SK-N-SH (cell line): ENCODE measurements at regions not wholly inside any gene's neighbourhood (a gene's known extent, or its start where the extent isn't known, plus 50 kb on each side); places are given as distances from the start of the nearest gene placed in this dataset.

Experiments
- CTCF ChIA-PET: fragments of 300-600, 350-600 bp; formaldehyde crosslinking; extraction: SDS; loops from one replicate; lab custom pipeline; 2021; lab: Yijun Ruan, JAX
- POLR2A ChIA-PET: fragments of 350-600 bp; sonication (Branson Sonifier 250); formaldehyde crosslinking; extraction: SDS; loops from one replicate; lab custom pipeline; 2020; ENCODE audit warnings: antibody characterized with exemption, inconsistent platforms; lab: Yijun Ruan, JAX
- DNase-seq: peaks from one replicate; pipeline ENCODE4 v3.0.0; 2012
- H2AFZ ChIP-seq: fragments of 200-600 bp; sonication (generic); 2 replicates; pipeline ENCODE4 v1.8.1; 2016; ENCODE audit warnings: antibody characterized with exemption, mild to moderate bottlenecking, low read depth
- H3F3A ChIP-seq: fragments of 200-600 bp; sonication (generic); replicated peaks from 2 replicates; pipeline ENCODE3; 2016; ENCODE audit warnings: antibody characterized with exemption, mild to moderate bottlenecking; ENCODE audit not compliant: insufficient read depth
- H3K27ac ChIP-seq, 2 experiments: fragments of 200-500 bp in 1 of 2; fragments of 200-600 bp in 1 of 2; sonication (Bioruptor generic) in 1 of 2; sonication (generic), shearing (Covaris generic) in 1 of 2; 2 replicates each; pipeline versions ENCODE4 v1.5.1 to v1.6.1; 2014 to 2016; ENCODE audit warnings: low read depth in 2 of 2, inconsistent platforms in 1 of 2, low read length in 1 of 2, mild to moderate bottlenecking in 1 of 2, mixed read lengths in 1 of 2
- H3K27me3 ChIP-seq: fragments of 200-600 bp; sonication (generic), shearing (Covaris generic); 2 replicates; pipeline ENCODE4 v1.6.1; 2016; ENCODE audit warnings: mixed run types; ENCODE audit not compliant: insufficient read depth
- H3K36me3 ChIP-seq, 2 experiments: fragments of 200-500 bp in 1 of 2; fragments of 200-600 bp in 1 of 2; sonication (Bioruptor generic) in 1 of 2; sonication (generic) in 1 of 2; replicated peaks in 1 of 2; 2 replicates each; pipeline versions ENCODE3 to v1.5.1; 2014 to 2016; ENCODE audit warnings: low read length in 1 of 2, mild to moderate bottlenecking in 1 of 2; ENCODE audit not compliant: insufficient read depth in 2 of 2, control insufficient read depth in 1 of 2
- H3K4me1 ChIP-seq, 2 experiments: fragments of 200-500 bp in 1 of 2; fragments of 200-600 bp in 1 of 2; sonication (Bioruptor generic) in 1 of 2; sonication (generic), shearing (Covaris generic) in 1 of 2; 2 replicates each; pipeline versions ENCODE4 v1.5.1 to v1.6.1; 2014 to 2016; ENCODE audit warnings: low read depth in 1 of 2, low read length in 1 of 2, mixed run types in 1 of 2; ENCODE audit not compliant: insufficient read depth in 2 of 2, control insufficient read depth in 1 of 2
- H3K4me2 ChIP-seq: fragments of 200-600 bp; sonication (generic), shearing (Covaris generic); 2 replicates; pipeline ENCODE4 v1.6.1; 2017; ENCODE audit warnings: mixed run types
- H3K4me3 ChIP-seq, 2 experiments: fragments of 200-500 bp in 1 of 2; fragments of 200-600 bp in 1 of 2; sonication (Bioruptor generic) in 1 of 2; sonication (generic), shearing (Covaris generic) in 1 of 2; 2 replicates each; pipeline versions ENCODE4 v1.5.1 to v1.8.1; 2014 to 2016; ENCODE audit warnings: low read depth in 2 of 2, inconsistent platforms in 1 of 2, low read length in 1 of 2, mild to moderate bottlenecking in 1 of 2, mixed read lengths in 1 of 2, moderate library complexity in 1 of 2
- H3K79me2 ChIP-seq: fragments of 200-600 bp; sonication (generic); 2 replicates; pipeline ENCODE4 v1.8.1; 2017; ENCODE audit warnings: mild to moderate bottlenecking; ENCODE audit not compliant: insufficient read depth
- H3K9ac ChIP-seq: fragments of 200-600 bp; sonication (generic); 2 replicates; pipeline ENCODE4 v1.6.1; 2017; ENCODE audit warnings: mixed run types
- H3K9me2 ChIP-seq: fragments of 200-600 bp; sonication (generic); 2 replicates; pipeline ENCODE4 v1.6.1; 2017; ENCODE audit warnings: mixed run types
- H3K9me3 ChIP-seq: fragments of 200-600 bp; sonication (generic); 2 replicates; pipeline ENCODE4 v1.6.1; 2017; ENCODE audit warnings: mixed run types, mild to moderate bottlenecking, moderate library complexity
- H4K20me1 ChIP-seq: fragments of 200-600 bp; sonication (generic); 2 replicates; pipeline ENCODE4 v1.6.1; 2017; ENCODE audit warnings: mild to moderate bottlenecking, mixed run types; ENCODE audit not compliant: insufficient read depth
- ELF1 ChIP-seq: IDR thresholded peaks from 2 replicates; pipeline ENCODE4 v1.4.0; 2012
- EP300 ChIP-seq, 2 experiments: IDR thresholded peaks; 2 replicates each; pipeline versions ENCODE4 v1.4.0 to v1.6.1; 2012; ENCODE audit warnings: borderline replicate concordance in 1 of 2, low read depth in 1 of 2, low read length in 1 of 2
- EZH2phosphoT487 ChIP-seq: fragments of 200-600 bp; sonication (generic); IDR thresholded peaks from 2 replicates; pipeline ENCODE4 v1.6.1; 2017; ENCODE audit warnings: low read depth, mixed run types, mild to moderate bottlenecking, antibody characterized with exemption, moderate library complexity, borderline replicate concordance
- MEF2A ChIP-seq: IDR thresholded peaks from 2 replicates; pipeline ENCODE4 v1.4.0; 2012; ENCODE audit warnings: low read depth, borderline replicate concordance
- NFIC ChIP-seq: IDR thresholded peaks from 2 replicates; pipeline ENCODE4 v1.4.0; 2012; ENCODE audit warnings: borderline replicate concordance
- NRF1 ChIP-seq: IDR thresholded peaks from 2 replicates; pipeline ENCODE4 v1.6.1; 2012; ENCODE audit warnings: low read depth, mild to moderate bottlenecking, low read length
- POLR2AphosphoS5 ChIP-seq: IDR thresholded peaks from 2 replicates; pipeline ENCODE4 v1.6.1; 2012; ENCODE audit warnings: low read depth, low read length
- RAD21 ChIP-seq: IDR thresholded peaks from 2 replicates; pipeline ENCODE4 v1.6.1; 2012; ENCODE audit warnings: mild to moderate bottlenecking, low read length
- RXRA ChIP-seq: IDR thresholded peaks from 2 replicates; pipeline ENCODE4 v1.4.0; 2012; ENCODE audit warnings: low read depth, mild to moderate bottlenecking, borderline replicate concordance
- TAF1 ChIP-seq: IDR thresholded peaks from 2 replicates; pipeline ENCODE4 v1.6.1; 2012; ENCODE audit warnings: low read depth, mild to moderate bottlenecking, low read length, moderate library complexity, borderline replicate concordance
- TEAD4 ChIP-seq: IDR thresholded peaks from 2 replicates; pipeline ENCODE4 v1.4.0; 2012; ENCODE audit warnings: mild to moderate bottlenecking, borderline replicate concordance; ENCODE audit not compliant: insufficient read depth
- WGBS: methylation state at CpG from one replicate; pipeline ENCODE4 v1.1.6; 2017; ENCODE audit warnings: low lambda C conversion rate; 5-methylcytosine and 5-hydroxymethylcytosine counted together
- TF ChIP-seq, protein P1 (sequence below): IDR thresholded peaks from 2 replicates; pipeline ENCODE4 v1.6.1; 2012; ENCODE audit warnings: mild to moderate bottlenecking, low read depth, low read length, moderate library complexity
- TF ChIP-seq, protein P2 (sequence below): IDR thresholded peaks from 2 replicates; pipeline ENCODE4 v1.4.0; 2012; ENCODE audit warnings: low read depth, borderline replicate concordance
- TF ChIP-seq, protein P3 (sequence below): fragments of 150-350 bp; IDR thresholded peaks from 2 replicates; pipeline ENCODE4 v1.6.1; 2016; ENCODE audit warnings: mild to moderate bottlenecking, low read depth, low read length
- TF ChIP-seq, protein P4 (sequence below): IDR thresholded peaks from 2 replicates; pipeline ENCODE4 v1.4.0; 2012; ENCODE audit warnings: low read depth
- TF ChIP-seq, protein P5 (sequence below): fragments of 200-600 bp; sonication (generic); IDR thresholded peaks from 2 replicates; pipeline ENCODE4 v1.6.1; 2017; ENCODE audit warnings: antibody characterized with exemption, mild to moderate bottlenecking, moderate library complexity
- TF ChIP-seq, protein P6 (sequence below): fragments of 150-350 bp; IDR thresholded peaks from 2 replicates; pipeline ENCODE4 v1.6.1; 2017; ENCODE audit warnings: antibody characterized with exemption, low read length, low read depth, borderline replicate concordance

DNA sequence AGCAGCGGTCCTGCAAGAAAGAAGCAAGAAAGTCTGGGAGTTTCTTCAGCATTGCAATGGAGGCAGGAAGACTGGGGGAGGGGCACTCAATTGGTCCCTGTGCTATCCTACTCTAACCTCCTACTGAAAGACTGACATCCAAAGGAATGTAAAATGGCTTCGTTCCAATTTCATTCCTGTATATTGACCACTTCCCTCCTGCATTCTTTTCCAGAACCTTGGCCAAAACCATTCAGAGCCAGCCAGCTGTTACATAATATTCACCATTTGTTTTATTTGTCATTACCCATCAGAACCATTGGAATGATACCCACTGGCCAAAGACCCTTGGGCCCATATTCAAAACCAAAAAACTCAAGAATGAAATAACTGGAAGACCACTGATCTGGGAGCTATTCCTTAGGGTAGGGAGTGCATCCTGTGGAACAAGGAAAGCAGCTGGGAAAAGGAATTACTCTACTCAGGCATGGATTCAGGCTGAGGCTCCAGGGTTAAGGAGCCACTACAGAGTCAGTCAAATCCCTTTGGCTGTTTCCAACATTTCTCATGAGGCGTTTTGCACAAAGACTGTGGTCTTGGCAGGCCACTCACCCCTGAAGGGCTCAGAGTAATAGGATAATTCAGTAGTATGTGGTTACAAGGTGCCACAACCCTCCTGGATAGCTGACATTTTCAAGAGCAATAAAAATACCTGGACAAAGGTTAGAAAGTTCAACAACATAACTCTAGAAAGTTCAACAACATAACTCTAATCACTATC is 148.7 kb upstream of the SLC1A3 start:
- no peaks in the 10 kb centered on the region for H3K4me1 ChIP-seq
- H2AFZ ChIP-seq = no peak overlapping the region
- no peak overlapping the region for H3K4me3 ChIP-seq
- DNase-seq = no peak
- no peaks in the 10 kb centered on the region for H4K20me1 ChIP-seq
- H3K9ac ChIP-seq = no peak overlapping the region
- ChIA-PET CTCF (no interaction called here), POLR2A (no interaction called here)
- no peaks in the 10 kb centered on the region for H3K36me3 ChIP-seq
- no peaks in the 10 kb centered on the region for H3K9me2 ChIP-seq
- H3K79me2 ChIP-seq = no peaks in the 10 kb centered on the region
- no peaks in the 10 kb centered on the region for H3F3A ChIP-seq
- H3K27ac ChIP-seq = no peak overlapping the region
- H3K27me3 ChIP-seq = peaks cover 15% of the 10 kb centered on the region; the same call in 1 of the 2 replicates
- no peaks in the 10 kb centered on the region for H3K9me3 ChIP-seq
- H3K4me2 ChIP-seq = no peak overlapping the region
- TF ChIP-seq, protein P1, sequence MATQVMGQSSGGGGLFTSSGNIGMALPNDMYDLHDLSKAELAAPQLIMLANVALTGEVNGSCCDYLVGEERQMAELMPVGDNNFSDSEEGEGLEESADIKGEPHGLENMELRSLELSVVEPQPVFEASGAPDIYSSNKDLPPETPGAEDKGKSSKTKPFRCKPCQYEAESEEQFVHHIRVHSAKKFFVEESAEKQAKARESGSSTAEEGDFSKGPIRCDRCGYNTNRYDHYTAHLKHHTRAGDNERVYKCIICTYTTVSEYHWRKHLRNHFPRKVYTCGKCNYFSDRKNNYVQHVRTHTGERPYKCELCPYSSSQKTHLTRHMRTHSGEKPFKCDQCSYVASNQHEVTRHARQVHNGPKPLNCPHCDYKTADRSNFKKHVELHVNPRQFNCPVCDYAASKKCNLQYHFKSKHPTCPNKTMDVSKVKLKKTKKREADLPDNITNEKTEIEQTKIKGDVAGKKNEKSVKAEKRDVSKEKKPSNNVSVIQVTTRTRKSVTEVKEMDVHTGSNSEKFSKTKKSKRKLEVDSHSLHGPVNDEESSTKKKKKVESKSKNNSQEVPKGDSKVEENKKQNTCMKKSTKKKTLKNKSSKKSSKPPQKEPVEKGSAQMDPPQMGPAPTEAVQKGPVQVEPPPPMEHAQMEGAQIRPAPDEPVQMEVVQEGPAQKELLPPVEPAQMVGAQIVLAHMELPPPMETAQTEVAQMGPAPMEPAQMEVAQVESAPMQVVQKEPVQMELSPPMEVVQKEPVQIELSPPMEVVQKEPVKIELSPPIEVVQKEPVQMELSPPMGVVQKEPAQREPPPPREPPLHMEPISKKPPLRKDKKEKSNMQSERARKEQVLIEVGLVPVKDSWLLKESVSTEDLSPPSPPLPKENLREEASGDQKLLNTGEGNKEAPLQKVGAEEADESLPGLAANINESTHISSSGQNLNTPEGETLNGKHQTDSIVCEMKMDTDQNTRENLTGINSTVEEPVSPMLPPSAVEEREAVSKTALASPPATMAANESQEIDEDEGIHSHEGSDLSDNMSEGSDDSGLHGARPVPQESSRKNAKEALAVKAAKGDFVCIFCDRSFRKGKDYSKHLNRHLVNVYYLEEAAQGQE = no peak
- TF ChIP-seq, protein P2, sequence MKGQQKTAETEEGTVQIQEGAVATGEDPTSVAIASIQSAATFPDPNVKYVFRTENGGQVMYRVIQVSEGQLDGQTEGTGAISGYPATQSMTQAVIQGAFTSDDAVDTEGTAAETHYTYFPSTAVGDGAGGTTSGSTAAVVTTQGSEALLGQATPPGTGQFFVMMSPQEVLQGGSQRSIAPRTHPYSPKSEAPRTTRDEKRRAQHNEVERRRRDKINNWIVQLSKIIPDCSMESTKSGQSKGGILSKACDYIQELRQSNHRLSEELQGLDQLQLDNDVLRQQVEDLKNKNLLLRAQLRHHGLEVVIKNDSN = no peak
- TF ChIP-seq, protein P3, sequence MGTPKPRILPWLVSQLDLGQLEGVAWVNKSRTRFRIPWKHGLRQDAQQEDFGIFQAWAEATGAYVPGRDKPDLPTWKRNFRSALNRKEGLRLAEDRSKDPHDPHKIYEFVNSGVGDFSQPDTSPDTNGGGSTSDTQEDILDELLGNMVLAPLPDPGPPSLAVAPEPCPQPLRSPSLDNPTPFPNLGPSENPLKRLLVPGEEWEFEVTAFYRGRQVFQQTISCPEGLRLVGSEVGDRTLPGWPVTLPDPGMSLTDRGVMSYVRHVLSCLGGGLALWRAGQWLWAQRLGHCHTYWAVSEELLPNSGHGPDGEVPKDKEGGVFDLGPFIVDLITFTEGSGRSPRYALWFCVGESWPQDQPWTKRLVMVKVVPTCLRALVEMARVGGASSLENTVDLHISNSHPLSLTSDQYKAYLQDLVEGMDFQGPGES = no peak
- no peak for TF ChIP-seq POLR2AphosphoS5
- TF ChIP-seq NRF1 = no peak
- TF ChIP-seq RAD21 = no peak
- TF ChIP-seq TAF1 = no peak
- TF ChIP-seq, protein P4, sequence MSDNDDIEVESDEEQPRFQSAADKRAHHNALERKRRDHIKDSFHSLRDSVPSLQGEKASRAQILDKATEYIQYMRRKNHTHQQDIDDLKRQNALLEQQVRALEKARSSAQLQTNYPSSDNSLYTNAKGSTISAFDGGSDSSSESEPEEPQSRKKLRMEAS = no peak
- TF ChIP-seq EZH2phosphoT487 = no peak
- TF ChIP-seq, protein P5, sequence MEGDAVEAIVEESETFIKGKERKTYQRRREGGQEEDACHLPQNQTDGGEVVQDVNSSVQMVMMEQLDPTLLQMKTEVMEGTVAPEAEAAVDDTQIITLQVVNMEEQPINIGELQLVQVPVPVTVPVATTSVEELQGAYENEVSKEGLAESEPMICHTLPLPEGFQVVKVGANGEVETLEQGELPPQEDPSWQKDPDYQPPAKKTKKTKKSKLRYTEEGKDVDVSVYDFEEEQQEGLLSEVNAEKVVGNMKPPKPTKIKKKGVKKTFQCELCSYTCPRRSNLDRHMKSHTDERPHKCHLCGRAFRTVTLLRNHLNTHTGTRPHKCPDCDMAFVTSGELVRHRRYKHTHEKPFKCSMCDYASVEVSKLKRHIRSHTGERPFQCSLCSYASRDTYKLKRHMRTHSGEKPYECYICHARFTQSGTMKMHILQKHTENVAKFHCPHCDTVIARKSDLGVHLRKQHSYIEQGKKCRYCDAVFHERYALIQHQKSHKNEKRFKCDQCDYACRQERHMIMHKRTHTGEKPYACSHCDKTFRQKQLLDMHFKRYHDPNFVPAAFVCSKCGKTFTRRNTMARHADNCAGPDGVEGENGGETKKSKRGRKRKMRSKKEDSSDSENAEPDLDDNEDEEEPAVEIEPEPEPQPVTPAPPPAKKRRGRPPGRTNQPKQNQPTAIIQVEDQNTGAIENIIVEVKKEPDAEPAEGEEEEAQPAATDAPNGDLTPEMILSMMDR = no peak
- TF ChIP-seq EP300 (IDR thresholded peaks at IDR 0.05; ENCODE audit: borderline replicate concordance in 1 of 2, low read depth in 1 of 2, low read length in 1 of 2) = no peak
- TF ChIP-seq, protein P6, sequence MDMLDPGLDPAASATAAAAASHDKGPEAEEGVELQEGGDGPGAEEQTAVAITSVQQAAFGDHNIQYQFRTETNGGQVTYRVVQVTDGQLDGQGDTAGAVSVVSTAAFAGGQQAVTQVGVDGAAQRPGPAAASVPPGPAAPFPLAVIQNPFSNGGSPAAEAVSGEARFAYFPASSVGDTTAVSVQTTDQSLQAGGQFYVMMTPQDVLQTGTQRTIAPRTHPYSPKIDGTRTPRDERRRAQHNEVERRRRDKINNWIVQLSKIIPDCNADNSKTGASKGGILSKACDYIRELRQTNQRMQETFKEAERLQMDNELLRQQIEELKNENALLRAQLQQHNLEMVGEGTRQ = no peak
- no peak for TF ChIP-seq NFIC
- TF ChIP-seq RXRA = no peak
- TF ChIP-seq MEF2A = no peak
- no peak for TF ChIP-seq TEAD4
- no peak for TF ChIP-seq ELF1
- 0% methylated on average over 3 of the region's 3 CpGs for WGBS
